ENCODE measurements at regions not wholly inside any gene's neighbourhood (a gene's known extent, or its start where the extent isn't known, plus 50 kb on each side); places are given as distances from the start of the nearest gene placed in this dataset.
"Not testable (repeated sequence)": the region's sequence is repeated elsewhere in the genome, so short reads cannot be mapped to it uniquely, and the experiment has no call there.

DNA sequence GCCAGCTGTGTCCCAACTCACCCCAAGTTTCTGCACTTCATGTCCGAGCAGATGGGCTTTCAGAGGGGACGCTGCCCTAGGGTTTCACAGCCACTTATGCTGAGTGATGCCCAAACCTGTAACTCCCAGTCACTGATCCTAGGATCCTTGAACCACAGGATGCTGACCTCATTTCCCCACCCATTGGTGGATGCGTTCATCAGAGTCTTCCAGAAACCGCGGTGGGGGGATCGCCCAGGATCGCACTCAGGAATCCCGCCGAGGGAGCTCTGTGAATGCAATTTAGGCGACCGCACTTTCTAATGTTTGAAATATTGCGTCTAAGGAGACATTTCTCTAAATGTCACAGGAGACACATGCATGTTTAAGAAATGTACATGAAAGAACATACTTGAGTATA, 212.3 kb upstream of the IRX4 start:
- peaks cover 4% of the 10 kb centered on the region for H3K27me3 Mint-ChIP-seq (ENCODE audit: low read depth)
- no peaks in the 10 kb centered on the region for H3K9me3 Mint-ChIP-seq (ENCODE audit: insufficient read depth)
- H3K4me1 Mint-ChIP-seq (ENCODE audit: low read depth), result no peaks in the 10 kb centered on the region
- no peak for ATAC-seq
- H3K27ac Mint-ChIP-seq, result no peak overlapping the region
- DNase-seq, result no peak
- ChIA-PET CTCF (no interaction called here), POLR2A (no interaction called here)
- H3K36me3 Mint-ChIP-seq (ENCODE audit: low read depth), result no peaks in the 10 kb centered on the region
- H3K4me3 Mint-ChIP-seq, result no peak overlapping the region

- POLR2A ChIA-PET, result no interaction called here
- H3K27ac Mint-ChIP-seq, result no peak overlapping the region
Observed at GRCh38 chr5:2094616-2094995, 211.9 kb upstream of the IRX4 start.

DNA sequence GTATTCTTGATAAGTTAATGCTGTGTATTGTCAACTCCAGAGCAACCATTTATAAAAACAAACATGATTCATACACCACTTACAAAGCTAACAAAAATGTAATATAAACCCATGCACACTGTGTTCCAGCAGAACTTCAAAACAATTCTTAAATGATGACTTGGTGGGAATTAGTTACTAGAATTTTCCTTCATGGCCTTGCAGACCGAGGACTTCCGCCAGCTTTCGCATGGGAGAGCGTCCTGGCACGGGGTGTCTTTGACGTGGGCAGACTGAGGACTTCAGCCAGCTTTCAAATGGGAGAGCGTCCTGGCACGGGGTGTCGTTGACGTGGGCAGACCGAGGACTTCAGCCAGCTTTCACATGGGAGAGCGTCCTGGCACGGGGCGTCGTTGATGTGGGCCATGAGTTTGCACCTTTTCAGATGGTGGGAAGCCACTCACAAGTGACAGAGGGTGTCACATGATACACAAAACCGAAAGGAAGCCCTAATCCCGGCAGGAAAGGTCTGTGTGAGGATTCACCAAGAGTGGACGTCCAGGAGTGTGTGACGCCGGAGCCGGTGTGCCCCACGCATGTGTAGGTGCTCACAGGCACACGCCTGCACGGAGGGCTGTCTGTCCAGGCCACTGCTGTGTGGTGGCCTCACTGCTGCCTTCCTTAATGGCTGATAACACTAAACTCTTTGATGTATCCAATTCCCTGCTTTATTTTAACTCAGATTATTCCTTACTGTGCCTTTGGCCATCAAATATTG, 211.3 kb upstream of the IRX4 start:
- DNase-seq (no peak), ATAC-seq (no peak)
- peaks cover 4% of the 10 kb centered on the region for H3K27me3 Mint-ChIP-seq (ENCODE audit: low read depth)
- POLR2A ChIA-PET, result no interaction called here
- H3K9me3 Mint-ChIP-seq (ENCODE audit: insufficient read depth), result no peaks in the 10 kb centered on the region
- H3K27ac Mint-ChIP-seq, result no peak overlapping the region
- no peak overlapping the region for H3K4me3 Mint-ChIP-seq
- CTCF ChIA-PET, result no interaction called here
- no peaks in the 10 kb centered on the region for H3K4me1 Mint-ChIP-seq (ENCODE audit: low read depth)
- no peaks in the 10 kb centered on the region for H3K36me3 Mint-ChIP-seq (ENCODE audit: low read depth)

More at GRCh38 chr5:2094616-2094995, 211.9 kb upstream of the IRX4 start:
- CTCF ChIA-PET, result no interaction called here
- H3K4me3 Mint-ChIP-seq, result no peak overlapping the region
- no peaks in the 10 kb centered on the region for H3K9me3 Mint-ChIP-seq (ENCODE audit: insufficient read depth)
- ATAC-seq (no peak), DNase-seq (no peak)
- H3K27me3 Mint-ChIP-seq (ENCODE audit: low read depth), result peaks cover 4% of the 10 kb centered on the region
- no peaks in the 10 kb centered on the region for H3K36me3 Mint-ChIP-seq (ENCODE audit: low read depth)
- no peaks in the 10 kb centered on the region for H3K4me1 Mint-ChIP-seq (ENCODE audit: low read depth)

DNA sequence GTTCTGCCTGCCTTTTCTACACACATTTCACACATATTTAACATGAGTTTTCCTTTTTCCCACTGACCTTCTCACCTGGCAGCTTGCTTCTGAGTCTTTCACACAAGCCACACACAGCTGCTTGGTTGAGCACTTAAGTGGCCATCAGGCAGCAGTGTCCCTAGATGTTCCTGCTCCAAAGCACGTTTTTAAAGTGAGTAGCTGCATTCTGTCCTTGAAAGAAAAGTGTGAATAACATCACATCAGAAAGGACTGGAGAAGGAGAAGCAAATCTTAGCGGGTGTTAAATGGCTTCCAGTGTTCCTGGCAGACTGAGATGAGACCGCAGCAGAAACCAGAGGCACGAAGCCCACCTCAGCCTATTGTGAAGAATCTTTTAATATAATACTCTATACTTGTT, 209.2 kb upstream of the IRX4 start:
- H3K4me1 Mint-ChIP-seq (ENCODE audit: low read depth), result no peaks in the 10 kb centered on the region
- CTCF ChIA-PET, result interaction anchor here (0.5 kb wide), 1 partner anchor 110 kb away, joined by 3 read pairs; no protein-coding TSS in a partner anchor
- no peaks in the 10 kb centered on the region for H3K9me3 Mint-ChIP-seq (ENCODE audit: insufficient read depth)
- POLR2A ChIA-PET, result no interaction called here
- H3K36me3 Mint-ChIP-seq (ENCODE audit: low read depth), result no peaks in the 10 kb centered on the region
- H3K27ac Mint-ChIP-seq, result no peak overlapping the region
- H3K4me3 Mint-ChIP-seq, result no peak overlapping the region
- no peak for ATAC-seq
- peaks cover 11% of the 10 kb centered on the region for H3K27me3 Mint-ChIP-seq (ENCODE audit: low read depth)
- no peak for DNase-seq

DNA sequence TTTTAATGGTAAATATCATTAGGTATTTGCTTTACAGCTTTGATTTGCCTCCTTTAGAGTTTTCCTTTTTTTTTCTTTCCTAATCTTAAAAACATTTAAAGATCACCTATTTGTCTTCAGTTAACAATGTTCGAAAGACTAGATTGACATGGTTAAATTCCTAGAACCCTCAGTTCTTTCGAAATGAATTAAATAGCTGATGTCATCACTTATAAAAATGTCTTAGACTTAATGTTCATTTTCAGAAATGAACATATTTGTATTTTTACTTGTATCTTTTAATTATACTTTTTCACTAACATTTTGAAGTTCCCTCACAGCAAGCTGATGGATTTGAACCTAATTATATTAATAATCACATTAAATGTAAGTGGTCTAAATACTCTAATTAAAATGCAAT, 205.3 kb upstream of the IRX4 start:
- POLR2A ChIA-PET, result no interaction called here

GRCh38 chr5:2075365-2075764, 192.6 kb upstream of the IRX4 start:
- POLR2A ChIA-PET, result no interaction called here
- Mint-ChIP-seq H3K9me3 (ENCODE audit: insufficient read depth) (no peaks in the 10 kb centered on the region), H3K27ac (no peak overlapping the region), H3K4me3 (no peak overlapping the region), H3K27me3 (ENCODE audit: low read depth) (no peaks in the 10 kb centered on the region), H3K4me1 (ENCODE audit: low read depth) (no peaks in the 10 kb centered on the region), H3K36me3 (ENCODE audit: low read depth) (no peaks in the 10 kb centered on the region)
- CTCF ChIA-PET, result no interaction called here
- no peak for ATAC-seq
- no peak for DNase-seq

More for the DNA sequence above, 205.3 kb upstream of the IRX4 start:
- no peaks in the 10 kb centered on the region for H3K36me3 Mint-ChIP-seq (ENCODE audit: low read depth)
- no peaks in the 10 kb centered on the region for H3K9me3 Mint-ChIP-seq (ENCODE audit: insufficient read depth)
- ATAC-seq (no peak), DNase-seq (no peak)
- no peaks in the 10 kb centered on the region for H3K4me1 Mint-ChIP-seq (ENCODE audit: low read depth)
- CTCF ChIA-PET, result no interaction called here
- no peak overlapping the region for H3K4me3 Mint-ChIP-seq
- peaks cover 14% of the 10 kb centered on the region for H3K27me3 Mint-ChIP-seq (ENCODE audit: low read depth)
- H3K27ac Mint-ChIP-seq, result no peak overlapping the region

GRCh38 chr5:2071562-2071961, 188.8 kb upstream of the IRX4 start:
- H3K4me1 Mint-ChIP-seq (ENCODE audit: low read depth), result no peaks in the 10 kb centered on the region
- no peak overlapping the region for H3K4me3 Mint-ChIP-seq
- DNase-seq (no peak), ATAC-seq (no peak)
- CTCF ChIA-PET, result no interaction called here
- H3K9me3 Mint-ChIP-seq (ENCODE audit: insufficient read depth), result no peaks in the 10 kb centered on the region
- no peaks in the 10 kb centered on the region for H3K36me3 Mint-ChIP-seq (ENCODE audit: low read depth)
- H3K27ac Mint-ChIP-seq, result no peak overlapping the region
- no peaks in the 10 kb centered on the region for H3K27me3 Mint-ChIP-seq (ENCODE audit: low read depth)
- POLR2A ChIA-PET, result no interaction called here

DNA sequence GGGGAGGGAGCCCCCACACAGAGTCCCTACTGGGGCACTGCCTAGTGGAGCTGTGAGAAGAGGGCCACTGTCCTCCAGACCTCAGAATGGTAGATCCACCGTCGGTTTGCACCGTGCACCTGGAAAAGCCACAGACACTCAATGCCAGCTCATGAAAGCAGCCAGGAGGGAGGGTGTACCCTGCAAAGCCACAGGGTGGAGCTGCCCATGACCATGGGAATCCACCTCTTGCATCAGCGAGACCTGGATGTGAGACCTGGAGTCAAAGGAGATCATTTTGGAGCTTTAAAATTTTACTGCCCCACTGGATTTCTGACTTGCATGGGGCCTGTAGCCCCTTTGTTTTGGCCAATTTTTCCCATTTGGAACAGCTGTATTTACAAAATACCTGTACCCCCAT, 188.1 kb upstream of the IRX4 start:
- H3K27me3 Mint-ChIP-seq (ENCODE audit: low read depth); ATAC-seq; POLR2A ChIA-PET; H3K4me1 Mint-ChIP-seq (ENCODE audit: low read depth); CTCF ChIA-PET; H3K9me3 Mint-ChIP-seq (ENCODE audit: insufficient read depth); H3K4me3 Mint-ChIP-seq; H3K27ac Mint-ChIP-seq; H3K36me3 Mint-ChIP-seq (ENCODE audit: low read depth); DNase-seq: not testable (repeated sequence)

DNA sequence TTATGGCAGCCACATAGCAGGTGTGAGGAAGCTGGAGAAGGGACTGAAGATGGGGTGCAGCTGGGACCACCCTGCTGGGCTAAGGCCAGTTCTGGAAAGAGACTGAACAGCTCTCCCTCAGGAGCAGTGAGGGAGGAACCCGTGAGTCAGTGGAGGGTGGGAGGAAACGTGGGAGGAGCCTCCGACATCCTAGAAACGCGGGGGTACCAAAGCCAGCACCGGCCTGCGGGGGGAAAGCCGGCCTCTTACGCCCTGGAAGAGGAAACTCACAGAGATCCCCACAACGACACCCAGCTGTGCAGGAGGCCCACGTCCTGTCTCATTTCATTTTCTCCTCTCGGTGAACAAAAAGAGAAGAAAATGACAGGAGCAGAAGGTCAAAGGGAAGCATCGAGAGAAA, 185.8 kb upstream of the IRX4 start:
- Mint-ChIP-seq H3K27me3 (ENCODE audit: low read depth) (peaks cover 2% of the 10 kb centered on the region), H3K9me3 (ENCODE audit: insufficient read depth) (no peaks in the 10 kb centered on the region), H3K27ac (no peak overlapping the region), H3K4me3 (no peak overlapping the region), H3K36me3 (ENCODE audit: low read depth) (no peaks in the 10 kb centered on the region), H3K4me1 (ENCODE audit: low read depth) (no peaks in the 10 kb centered on the region)
- ChIA-PET CTCF (no interaction called here), POLR2A (no interaction called here)
- DNase-seq, result no peak
- ATAC-seq, result no peak

DNA sequence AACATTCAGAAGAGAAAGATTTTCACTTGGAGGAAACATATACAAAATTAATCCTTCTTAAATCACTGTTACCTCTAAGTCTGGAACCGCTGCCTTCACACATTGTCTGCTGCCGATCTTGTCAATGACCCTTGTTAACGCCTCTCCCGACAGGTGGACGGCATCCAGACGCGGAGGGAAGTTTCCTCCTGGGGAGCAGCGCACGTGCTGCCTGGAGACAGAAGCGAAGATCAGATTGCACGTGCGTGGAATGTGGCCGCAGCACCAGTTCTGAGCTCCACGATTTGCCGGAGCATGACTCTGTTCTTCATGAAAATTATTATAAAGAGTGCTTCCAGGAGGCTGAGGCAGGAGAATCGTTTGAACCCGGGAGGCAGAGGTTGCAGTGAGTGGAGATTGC, 183.6 kb upstream of the IRX4 start:
- ChIA-PET CTCF (no interaction called here), POLR2A (no interaction called here)
- Mint-ChIP-seq H3K27me3 (ENCODE audit: low read depth) (peaks cover 6% of the 10 kb centered on the region), H3K27ac (no peak overlapping the region), H3K4me3 (no peak overlapping the region), H3K9me3 (ENCODE audit: insufficient read depth) (no peaks in the 10 kb centered on the region), H3K4me1 (ENCODE audit: low read depth) (no peaks in the 10 kb centered on the region), H3K36me3 (ENCODE audit: low read depth) (no peaks in the 10 kb centered on the region)
- no peak for ATAC-seq
- no peak for DNase-seq

DNA sequence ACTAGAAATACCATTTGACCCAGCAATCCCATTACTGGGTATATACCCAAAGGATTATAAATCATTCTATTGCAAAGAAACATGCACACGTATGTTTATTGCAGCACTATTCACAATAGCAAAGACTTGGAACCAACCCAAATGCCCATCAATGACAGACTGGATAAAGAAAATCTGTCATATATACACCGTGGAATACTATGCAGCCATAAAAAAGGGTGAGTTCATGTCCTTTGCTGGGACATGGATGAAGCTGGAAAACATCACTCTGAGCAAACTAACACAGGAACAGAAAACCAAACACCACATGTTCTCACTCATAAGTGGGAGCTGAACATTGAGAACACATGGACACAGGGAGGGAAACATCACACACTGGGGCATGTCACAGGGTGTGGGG, 180.7 kb upstream of the IRX4 start:
- DNase-seq; POLR2A ChIA-PET; ATAC-seq; H3K36me3 Mint-ChIP-seq (ENCODE audit: low read depth); H3K27me3 Mint-ChIP-seq (ENCODE audit: low read depth); H3K4me1 Mint-ChIP-seq (ENCODE audit: low read depth); H3K4me3 Mint-ChIP-seq; H3K27ac Mint-ChIP-seq; CTCF ChIA-PET; H3K9me3 Mint-ChIP-seq (ENCODE audit: insufficient read depth): not testable (repeated sequence)

GRCh38 chr5:2052687-2053086, 170.0 kb upstream of the IRX4 start:
- POLR2A ChIA-PET, result no interaction called here
- CTCF ChIA-PET, result no interaction called here
- Mint-ChIP-seq H3K4me3 (no peak overlapping the region), H3K4me1 (ENCODE audit: low read depth) (no peaks in the 10 kb centered on the region), H3K9me3 (ENCODE audit: insufficient read depth) (no peaks in the 10 kb centered on the region), H3K36me3 (ENCODE audit: low read depth) (no peaks in the 10 kb centered on the region), H3K27ac (no peak overlapping the region), H3K27me3 (ENCODE audit: low read depth) (peaks cover 4% of the 10 kb centered on the region)
- ATAC-seq, result no peak
- DNase-seq, result no peak

DNA sequence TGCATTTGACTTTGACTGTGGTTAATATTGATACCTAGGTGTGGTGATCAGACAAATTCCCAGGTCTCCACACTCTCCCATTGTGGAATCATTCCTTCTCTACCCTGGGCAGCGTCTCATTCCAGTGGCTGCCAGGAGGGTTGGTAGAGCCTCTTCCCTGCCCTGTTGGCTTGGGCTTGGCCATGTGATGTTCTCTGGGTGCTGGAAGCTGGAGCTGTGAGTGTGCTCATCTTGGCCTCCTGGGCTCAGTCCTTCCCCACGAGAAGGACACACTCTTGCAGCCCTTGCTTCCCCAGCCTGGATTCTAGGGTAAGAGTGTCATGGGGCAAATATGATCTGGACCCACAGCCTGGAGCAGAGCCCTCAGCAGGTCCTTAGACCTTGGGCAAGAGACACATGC, 167.2 kb upstream of the IRX4 start:
- CTCF ChIA-PET, result no interaction called here
- no peaks in the 10 kb centered on the region for H3K9me3 Mint-ChIP-seq (ENCODE audit: insufficient read depth)
- DNase-seq (no peak), ATAC-seq (no peak)
- H3K4me1 Mint-ChIP-seq (ENCODE audit: low read depth), result no peaks in the 10 kb centered on the region
- peaks cover 1% of the 10 kb centered on the region for H3K27me3 Mint-ChIP-seq (ENCODE audit: low read depth)
- no peak overlapping the region for H3K4me3 Mint-ChIP-seq
- H3K36me3 Mint-ChIP-seq (ENCODE audit: low read depth), result no peaks in the 10 kb centered on the region
- no peak overlapping the region for H3K27ac Mint-ChIP-seq
- POLR2A ChIA-PET, result no interaction called here
